ENCODE measurements at regions not wholly inside any gene's neighbourhood (a gene's known extent, or its start where the extent isn't known, plus 50 kb on each side); places are given as distances from the start of the nearest gene placed in this dataset.

DNA sequence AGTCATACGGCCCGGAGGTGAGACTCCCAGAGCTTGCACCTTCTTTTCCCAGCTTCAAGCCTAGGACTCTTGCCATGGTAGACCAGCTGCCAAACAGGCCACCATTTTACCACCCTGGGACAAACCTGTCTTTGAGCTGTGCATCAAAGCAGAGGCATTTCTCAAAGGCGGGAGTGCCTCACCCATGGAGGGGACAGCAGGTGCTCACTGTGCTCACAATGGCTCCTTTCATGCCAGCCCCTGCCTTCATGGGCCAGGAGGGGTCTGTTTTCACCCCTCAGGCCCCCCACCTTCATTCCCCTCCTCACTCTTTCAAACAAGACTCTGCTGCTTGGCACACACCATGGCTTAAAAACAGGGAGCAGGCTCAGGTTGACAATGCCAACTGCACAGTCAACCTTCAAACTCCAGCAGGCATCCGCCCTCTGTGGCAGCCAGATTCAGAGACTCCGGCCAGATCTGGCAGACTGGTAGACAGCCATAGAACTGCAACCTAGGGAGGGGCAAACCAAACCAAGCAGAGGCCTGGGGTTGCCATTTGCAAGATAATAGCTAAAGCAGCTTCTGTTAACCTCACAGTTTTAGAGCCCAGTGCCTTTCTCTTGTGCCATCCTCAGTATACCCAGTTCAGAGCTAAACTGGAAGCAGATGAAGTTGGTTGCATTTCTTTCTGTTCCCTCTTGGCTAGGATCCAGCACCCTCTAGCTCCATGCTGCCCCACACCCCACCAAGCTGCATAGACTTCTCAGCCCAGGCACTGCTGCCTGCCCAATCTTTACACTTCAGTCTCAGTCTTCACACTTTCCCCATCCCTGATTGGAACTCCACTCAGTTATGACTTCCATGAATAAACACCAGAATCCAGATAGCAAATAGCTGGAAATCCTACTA lies 93.9 kb upstream of the SPATA13 start:
- H3K9me3 ChIP-seq (ENCODE audit: severe bottlenecking), result no peaks in the 10 kb centered on the region
- H3K27me3 ChIP-seq (ENCODE audit: insufficient read depth, poor library complexity, severe bottlenecking), result no peaks in the 10 kb centered on the region
- H3K4me1 ChIP-seq (ENCODE audit: insufficient read depth, poor library complexity, severe bottlenecking), result no peaks in the 10 kb centered on the region
- H3K4me3 ChIP-seq (ENCODE audit: severe bottlenecking), result no peak overlapping the region
- ATAC-seq (ENCODE audit: low read depth), result no peak
- TF ChIP-seq, protein P1, sequence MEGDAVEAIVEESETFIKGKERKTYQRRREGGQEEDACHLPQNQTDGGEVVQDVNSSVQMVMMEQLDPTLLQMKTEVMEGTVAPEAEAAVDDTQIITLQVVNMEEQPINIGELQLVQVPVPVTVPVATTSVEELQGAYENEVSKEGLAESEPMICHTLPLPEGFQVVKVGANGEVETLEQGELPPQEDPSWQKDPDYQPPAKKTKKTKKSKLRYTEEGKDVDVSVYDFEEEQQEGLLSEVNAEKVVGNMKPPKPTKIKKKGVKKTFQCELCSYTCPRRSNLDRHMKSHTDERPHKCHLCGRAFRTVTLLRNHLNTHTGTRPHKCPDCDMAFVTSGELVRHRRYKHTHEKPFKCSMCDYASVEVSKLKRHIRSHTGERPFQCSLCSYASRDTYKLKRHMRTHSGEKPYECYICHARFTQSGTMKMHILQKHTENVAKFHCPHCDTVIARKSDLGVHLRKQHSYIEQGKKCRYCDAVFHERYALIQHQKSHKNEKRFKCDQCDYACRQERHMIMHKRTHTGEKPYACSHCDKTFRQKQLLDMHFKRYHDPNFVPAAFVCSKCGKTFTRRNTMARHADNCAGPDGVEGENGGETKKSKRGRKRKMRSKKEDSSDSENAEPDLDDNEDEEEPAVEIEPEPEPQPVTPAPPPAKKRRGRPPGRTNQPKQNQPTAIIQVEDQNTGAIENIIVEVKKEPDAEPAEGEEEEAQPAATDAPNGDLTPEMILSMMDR (IDR thresholded peaks at IDR 0.05; ENCODE audit: poor library complexity, severe bottlenecking), result no peak
- no peak overlapping the region for H3K27ac ChIP-seq (ENCODE audit: poor library complexity, severe bottlenecking)
- H3K36me3 ChIP-seq (ENCODE audit: low read depth), result no peaks in the 10 kb centered on the region
- no peak for DNase-seq (ENCODE audit: low spot score)

DNA sequence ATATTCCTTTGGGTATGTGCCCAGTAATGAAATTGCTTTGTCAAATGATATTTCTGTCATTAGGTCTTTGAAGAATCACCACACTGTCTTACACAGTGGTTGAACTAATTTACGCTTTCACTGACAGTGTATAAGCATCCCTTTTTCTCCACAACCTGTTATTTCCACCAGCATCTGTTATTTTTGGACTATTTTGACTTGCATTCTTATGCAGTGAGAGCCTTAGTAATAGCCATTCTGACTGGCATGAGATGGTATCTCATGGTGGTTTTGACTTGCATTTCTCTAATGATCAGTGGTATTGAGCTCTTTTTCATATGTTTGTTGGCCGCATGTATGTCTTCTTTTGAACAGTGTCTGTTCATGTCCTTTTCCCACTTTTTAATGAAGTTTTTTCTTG lies 92.0 kb upstream of the SPATA13 start:
- DNase-seq (ENCODE audit: low spot score) (no peak), ATAC-seq (ENCODE audit: low read depth) (no peak)
- Histone ChIP-seq H3K27me3 (ENCODE audit: insufficient read depth, poor library complexity, severe bottlenecking) (no peaks in the 10 kb centered on the region), H3K4me3 (ENCODE audit: severe bottlenecking) (no peak overlapping the region), H3K27ac (ENCODE audit: poor library complexity, severe bottlenecking) (no peak overlapping the region), H3K4me1 (ENCODE audit: insufficient read depth, poor library complexity, severe bottlenecking) (no peaks in the 10 kb centered on the region), H3K36me3 (ENCODE audit: low read depth) (no peaks in the 10 kb centered on the region), H3K9me3 (ENCODE audit: severe bottlenecking) (no peaks in the 10 kb centered on the region)
- TF ChIP-seq, protein P1 (IDR thresholded peaks at IDR 0.05; ENCODE audit: poor library complexity, severe bottlenecking), result no peak

DNA sequence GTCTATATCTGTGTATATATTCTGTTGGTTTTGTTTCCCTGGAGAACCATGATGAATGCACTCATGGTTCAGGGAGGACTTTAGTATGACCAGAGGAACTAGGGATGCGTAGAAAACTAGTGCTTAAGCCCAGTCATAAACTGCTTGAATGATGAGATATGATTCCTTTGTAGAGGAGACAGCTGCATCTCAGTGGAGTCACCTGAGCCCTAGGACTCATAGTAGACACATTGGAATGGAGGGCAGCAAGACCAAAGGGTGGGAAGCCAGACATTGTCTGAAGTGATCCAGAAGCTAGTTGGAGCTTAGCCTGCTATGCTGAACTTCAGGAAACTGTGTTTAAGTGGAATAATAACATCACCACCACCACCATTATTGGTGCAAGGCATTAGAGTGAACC lies 89.5 kb upstream of the SPATA13 start:
- Histone ChIP-seq H3K4me1 (ENCODE audit: insufficient read depth, poor library complexity, severe bottlenecking) (no peaks in the 10 kb centered on the region), H3K36me3 (ENCODE audit: low read depth) (no peaks in the 10 kb centered on the region), H3K4me3 (ENCODE audit: severe bottlenecking) (no peak overlapping the region), H3K27ac (ENCODE audit: poor library complexity, severe bottlenecking) (no peak overlapping the region), H3K9me3 (ENCODE audit: severe bottlenecking) (no peaks in the 10 kb centered on the region), H3K27me3 (ENCODE audit: insufficient read depth, poor library complexity, severe bottlenecking) (no peaks in the 10 kb centered on the region)
- TF ChIP-seq, protein P1 (IDR thresholded peaks at IDR 0.05; ENCODE audit: poor library complexity, severe bottlenecking), result no peak
- DNase-seq (ENCODE audit: low spot score), result no peak
- ATAC-seq (ENCODE audit: low read depth), result no peak

DNA sequence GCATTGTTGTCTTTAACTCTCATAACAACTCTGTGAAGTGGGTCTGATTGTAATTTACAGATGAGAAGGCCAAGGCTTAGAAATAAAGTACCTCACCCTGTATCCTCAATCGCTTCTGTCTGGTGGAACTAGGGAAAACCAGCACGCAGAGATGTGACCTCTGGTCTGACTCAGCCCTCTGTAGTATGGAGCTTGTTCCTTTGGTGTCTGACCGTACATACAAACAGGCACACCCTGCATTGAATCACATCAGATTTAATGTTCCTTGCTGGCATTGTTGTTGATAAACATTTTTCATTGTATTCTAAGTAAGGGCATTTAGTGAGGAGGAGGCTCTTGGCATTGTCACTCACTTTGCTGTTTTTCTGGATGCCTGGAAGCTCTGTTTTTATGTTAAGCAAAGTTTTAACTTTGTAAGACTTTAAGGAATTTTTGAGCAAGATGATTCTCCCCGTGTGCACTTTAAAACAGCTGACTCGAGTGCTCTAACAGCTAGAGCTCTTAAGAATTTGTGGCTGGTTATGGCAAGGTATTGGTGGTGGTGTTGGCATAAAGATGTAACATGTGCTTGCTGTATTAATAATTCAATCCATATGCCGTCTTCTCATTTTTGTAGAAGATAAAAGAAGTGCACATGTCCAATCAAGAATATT lies 89.0 kb upstream of the SPATA13 start:
- Histone ChIP-seq H3K4me3 (ENCODE audit: severe bottlenecking) (no peak overlapping the region), H3K4me1 (ENCODE audit: insufficient read depth, poor library complexity, severe bottlenecking) (no peaks in the 10 kb centered on the region), H3K9me3 (ENCODE audit: severe bottlenecking) (no peaks in the 10 kb centered on the region), H3K36me3 (ENCODE audit: low read depth) (no peaks in the 10 kb centered on the region), H3K27me3 (ENCODE audit: insufficient read depth, poor library complexity, severe bottlenecking) (no peaks in the 10 kb centered on the region), H3K27ac (ENCODE audit: poor library complexity, severe bottlenecking) (no peak overlapping the region)
- TF ChIP-seq, protein P1 (IDR thresholded peaks at IDR 0.05; ENCODE audit: poor library complexity, severe bottlenecking), result no peak
- no peak for ATAC-seq (ENCODE audit: low read depth)
- no peak for DNase-seq (ENCODE audit: low spot score)

DNA sequence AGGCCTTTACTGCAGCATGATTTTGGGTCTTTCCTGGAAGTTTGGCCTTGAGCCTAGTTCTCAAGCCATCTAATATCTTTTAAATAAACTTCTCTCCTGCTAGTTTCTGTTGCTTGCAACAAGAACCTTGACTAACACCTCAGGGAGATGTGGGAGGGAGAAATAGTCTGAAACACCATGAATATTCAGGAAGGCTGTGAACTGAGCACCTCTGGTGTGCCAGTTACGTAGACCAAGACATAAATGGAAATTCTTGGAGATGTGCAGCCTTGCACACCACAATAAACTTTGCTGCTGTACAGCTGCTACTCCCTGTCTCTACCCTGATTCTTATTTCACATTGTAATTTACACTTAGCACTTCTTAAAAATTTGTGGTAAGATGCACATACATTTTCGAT lies 86.9 kb upstream of the SPATA13 start:
- no peak for ATAC-seq (ENCODE audit: low read depth)

More for the DNA sequence above, 86.9 kb upstream of the SPATA13 start:
- H3K27me3 ChIP-seq (ENCODE audit: insufficient read depth, poor library complexity, severe bottlenecking), result no peaks in the 10 kb centered on the region
- H3K36me3 ChIP-seq (ENCODE audit: low read depth), result no peaks in the 10 kb centered on the region
- H3K27ac ChIP-seq (ENCODE audit: poor library complexity, severe bottlenecking), result no peak overlapping the region
- TF ChIP-seq, protein P1 (IDR thresholded peaks at IDR 0.05; ENCODE audit: poor library complexity, severe bottlenecking), result no peak
- no peak overlapping the region for H3K4me3 ChIP-seq (ENCODE audit: severe bottlenecking)
- no peaks in the 10 kb centered on the region for H3K4me1 ChIP-seq (ENCODE audit: insufficient read depth, poor library complexity, severe bottlenecking)
- H3K9me3 ChIP-seq (ENCODE audit: severe bottlenecking), result no peaks in the 10 kb centered on the region
- no peak for DNase-seq (ENCODE audit: low spot score)

Data from RWPE2 (cell line).